Left lung (tissue), 4 donors: ENCODE measurements at regions not wholly inside any gene's neighbourhood (a gene's known extent, or its start where the extent isn't known, plus 50 kb on each side); places are given as distances from the start of the nearest gene placed in this dataset.

Experiments used
- ATAC-seq: fragments of 200-7000 bp; cut with Tn5 transposase; one replicate; pipeline ENCODE4 v1.9.1; 2020; ENCODE audit warnings: moderate library complexity
- DNase-seq, 4 donors: peaks; one replicate each; pipeline ENCODE4 v3.0.0-alpha.2; 2013 to 2020
- H3K27ac ChIP-seq, 2 donors: fragments of 200-600 bp; sonication (generic) in 1 of 2; one replicate each; pipeline versions ENCODE4 v1.5.0 to v1.8.0; 2020 to 2021
- H3K27me3 ChIP-seq, 2 donors: fragments of 200-600 bp; sonication (generic) in 1 of 2; one replicate each; pipeline versions ENCODE4 v1.5.0 to v1.8.0; 2020 to 2021
- H3K36me3 ChIP-seq, 2 donors: fragments of 200-600 bp; sonication (generic) in 1 of 2; one replicate each; pipeline versions ENCODE4 v1.5.0 to v1.8.0; 2020 to 2021
- H3K4me1 ChIP-seq, 2 donors: fragments of 200-600 bp; one replicate each; pipeline ENCODE4 v1.8.0; 2021
- H3K4me3 ChIP-seq, 2 donors: fragments of 200-600 bp; sonication (generic) in 1 of 2; one replicate each; pipeline versions ENCODE4 v1.5.0 to v1.8.0; 2020 to 2021; ENCODE audit warnings: mild to moderate bottlenecking in 1 of 2
- H3K9me3 ChIP-seq, 2 donors: fragments of 200-600 bp; sonication (generic) in 1 of 2; one replicate each; pipeline versions ENCODE4 v1.5.0 to v1.8.0; 2020 to 2021
- intact Hi-C, 2 donors: fragments of 100-400 bp; cut with DNase I; formaldehyde crosslinking; loops; one replicate each; pipeline versions ENCODE4 v1.11.2 to v1.14.2; 2022
- TF ChIP-seq, protein P1 (sequence below), 2 donors: fragments of 200-600 bp; sonication (generic) in 1 of 2; IDR thresholded peaks; one replicate each; pipeline versions ENCODE4 v1.5.0 to v1.8.0; 2021; ENCODE audit warnings: antibody characterized with exemption in 2 of 2
- donor health status: DM: no; HTN: yes; CAD: no.
- donor health status: DM: no; HTN: no; CAD: no.

DNA sequence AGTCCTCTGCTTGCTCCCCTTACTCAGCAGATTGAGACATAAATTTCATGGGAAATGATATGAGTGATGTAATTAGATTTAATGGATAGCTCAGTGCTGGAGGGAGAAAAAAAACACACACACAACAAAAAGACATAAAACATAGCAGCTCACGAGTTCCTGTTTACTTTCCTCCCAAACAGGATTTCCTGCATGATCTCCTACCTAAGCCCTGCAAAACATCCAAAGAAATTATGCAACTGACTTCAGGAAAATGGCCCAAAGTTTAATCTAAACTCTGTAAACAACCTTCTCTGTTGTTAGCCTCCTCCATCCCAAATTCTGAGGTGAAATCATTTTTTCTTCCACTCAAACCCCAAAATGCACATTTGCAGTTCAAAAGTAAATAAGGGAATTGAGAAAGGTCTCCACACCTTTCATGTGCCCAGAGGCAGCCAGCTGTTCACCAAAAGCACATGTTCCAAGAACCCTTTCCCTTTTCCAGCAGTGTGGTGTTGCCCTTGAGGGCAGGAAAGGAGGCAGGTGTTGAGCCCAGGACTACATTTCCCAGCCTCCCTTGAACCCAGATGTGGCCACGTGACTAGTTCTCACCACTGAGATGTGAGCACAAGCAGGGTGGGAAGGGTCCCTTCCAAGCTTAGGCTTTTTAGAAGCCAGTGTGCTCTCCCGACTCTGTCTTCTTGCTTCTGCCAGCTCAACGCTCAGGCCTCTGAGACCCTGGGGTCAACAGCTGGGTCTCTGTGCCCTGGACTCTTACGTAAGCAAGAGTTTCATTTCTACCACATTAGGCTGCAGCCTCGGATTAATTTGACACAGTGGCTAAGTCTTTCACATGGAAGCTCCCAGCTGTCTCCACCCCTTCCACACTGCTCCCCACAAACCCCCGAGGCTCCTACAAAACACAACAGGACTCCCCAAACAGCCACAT, 301.2 kb downstream of the CTTN start:
- Histone ChIP-seq H3K9me3 (no peaks in the 10 kb centered on the region), H3K27me3 (no peaks in the 10 kb centered on the region), H3K4me3 (no peak overlapping the region), H3K27ac (no peak overlapping the region), H3K4me1 (no peaks in the 10 kb centered on the region), H3K36me3 (no peaks in the 10 kb centered on the region)
- intact Hi-C loops: no loop called here
- TF ChIP-seq, protein P1, sequence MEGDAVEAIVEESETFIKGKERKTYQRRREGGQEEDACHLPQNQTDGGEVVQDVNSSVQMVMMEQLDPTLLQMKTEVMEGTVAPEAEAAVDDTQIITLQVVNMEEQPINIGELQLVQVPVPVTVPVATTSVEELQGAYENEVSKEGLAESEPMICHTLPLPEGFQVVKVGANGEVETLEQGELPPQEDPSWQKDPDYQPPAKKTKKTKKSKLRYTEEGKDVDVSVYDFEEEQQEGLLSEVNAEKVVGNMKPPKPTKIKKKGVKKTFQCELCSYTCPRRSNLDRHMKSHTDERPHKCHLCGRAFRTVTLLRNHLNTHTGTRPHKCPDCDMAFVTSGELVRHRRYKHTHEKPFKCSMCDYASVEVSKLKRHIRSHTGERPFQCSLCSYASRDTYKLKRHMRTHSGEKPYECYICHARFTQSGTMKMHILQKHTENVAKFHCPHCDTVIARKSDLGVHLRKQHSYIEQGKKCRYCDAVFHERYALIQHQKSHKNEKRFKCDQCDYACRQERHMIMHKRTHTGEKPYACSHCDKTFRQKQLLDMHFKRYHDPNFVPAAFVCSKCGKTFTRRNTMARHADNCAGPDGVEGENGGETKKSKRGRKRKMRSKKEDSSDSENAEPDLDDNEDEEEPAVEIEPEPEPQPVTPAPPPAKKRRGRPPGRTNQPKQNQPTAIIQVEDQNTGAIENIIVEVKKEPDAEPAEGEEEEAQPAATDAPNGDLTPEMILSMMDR (IDR thresholded peaks at IDR 0.05): no peak
- no peak for DNase-seq
- ATAC-seq: no peak

GRCh38 chr11:70700453-70700852, 302.1 kb downstream of the CTTN start:
- ATAC-seq (no peak), DNase-seq (no peak)
- no peaks in the 10 kb centered on the region for H3K36me3 ChIP-seq
- no peaks in the 10 kb centered on the region for H3K27me3 ChIP-seq
- H3K27ac ChIP-seq: no peak overlapping the region
- TF ChIP-seq, protein P1 (IDR thresholded peaks at IDR 0.05): no peak
- H3K9me3 ChIP-seq: no peaks in the 10 kb centered on the region
- no peaks in the 10 kb centered on the region for H3K4me1 ChIP-seq
- intact Hi-C loops: no loop called here
- no peak overlapping the region for H3K4me3 ChIP-seq

- no peaks in the 10 kb centered on the region for H3K4me1 ChIP-seq
- DNase-seq: no peak
- no peaks in the 10 kb centered on the region for H3K27me3 ChIP-seq
- no peaks in the 10 kb centered on the region for H3K36me3 ChIP-seq
- no peak overlapping the region for H3K4me3 ChIP-seq
- no peak overlapping the region for H3K27ac ChIP-seq
- TF ChIP-seq, protein P1 (IDR thresholded peaks at IDR 0.05): no peak
- H3K9me3 ChIP-seq: no peaks in the 10 kb centered on the region
- intact Hi-C loops: no loop called here
- no peak for ATAC-seq
Measured at GRCh38 chr11:70700871-70701270, 302.5 kb downstream of the CTTN start.

DNA sequence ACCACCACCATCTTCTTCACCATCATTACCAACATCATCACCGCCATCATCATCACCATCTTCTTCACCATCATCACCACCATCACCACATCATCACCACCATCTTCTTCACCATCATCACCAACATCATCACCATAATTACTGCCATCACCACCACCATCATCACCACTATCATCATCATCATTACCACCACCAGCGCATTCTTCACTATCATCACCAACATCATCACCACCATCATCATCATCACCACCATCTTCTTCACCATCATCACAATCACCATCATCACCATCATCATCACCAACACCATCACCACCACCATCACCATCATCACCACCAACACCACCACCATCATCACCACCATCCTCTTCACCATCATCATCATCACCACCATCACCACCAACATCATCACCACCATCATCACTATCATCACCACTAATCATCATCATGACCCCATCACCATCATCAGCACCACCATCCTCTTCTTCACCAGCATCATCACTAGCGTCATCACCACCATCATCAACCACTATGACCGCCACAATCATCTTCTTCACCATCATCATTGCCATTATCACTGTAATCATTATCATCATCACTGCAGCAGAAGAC, 303.8 kb downstream of the CTTN start:
- no peak overlapping the region for H3K27ac ChIP-seq
- H3K36me3 ChIP-seq: no peaks in the 10 kb centered on the region
- no peaks in the 10 kb centered on the region for H3K9me3 ChIP-seq
- DNase-seq (no peak), ATAC-seq (no peak)
- H3K4me3 ChIP-seq: no peak overlapping the region
- TF ChIP-seq, protein P1 (IDR thresholded peaks at IDR 0.05): no peak
- H3K27me3 ChIP-seq: no peaks in the 10 kb centered on the region
- H3K4me1 ChIP-seq: no peaks in the 10 kb centered on the region
- intact Hi-C loops: no loop called here
